Endothelial cell of umbilical vein (primary cell): ENCODE measurements at regions not wholly inside any gene's neighbourhood (a gene's known extent, or its start where the extent isn't known, plus 50 kb on each side); places are given as distances from the start of the nearest gene placed in this dataset.

Experiments used
- BruUV-seq: library from RNA; stranded (reverse); fragments of 400-500 nt; replicated peaks from 2 replicates; lab custom pipeline; 2021; lab: Mats Ljungman, UMichigan
- CTCF ChIA-PET: fragments of 300-600, 350-600 bp; sonication (Branson Sonifier 250); formaldehyde crosslinking; loops from one replicate; lab custom pipeline; 2021; ENCODE audit warnings: antibody characterized with exemption, inconsistent platforms; lab: Charles Lee
- POLR2A ChIA-PET: fragments of 300-600, 350-600 bp; sonication (Branson Sonifier 250); formaldehyde crosslinking; loops from one replicate; lab custom pipeline; 2021; ENCODE audit warnings: antibody characterized with exemption, inconsistent platforms; lab: Charles Lee
- DNase-seq: peaks from one replicate; pipeline ENCODE4 v3.0.0-alpha.2; 2011; ENCODE audit warnings: low read depth, low spot score
- FAIRE-seq: peaks from 2 replicates; lab custom pipeline; 2011; peaks lifted over from hg19 to GRCh38; lab: Jason Lieb, UNC
- H2AFZ ChIP-seq: 2 replicates; pipeline ENCODE4 v1.6.0; 2012; ENCODE audit warnings: low read depth, low read length, control low read depth, inconsistent platforms
- H3K27ac ChIP-seq: 2 replicates; pipeline ENCODE4 v1.5.1; 2011; ENCODE audit warnings: low read depth, mild to moderate bottlenecking, control low read depth, low read length, moderate library complexity; ENCODE audit not compliant: insufficient read depth
- H3K27me3 ChIP-seq, 2 experiments: 2 replicates each; pipeline versions ENCODE4 v1.6.0 to v1.6.1; 2011; ENCODE audit warnings: low read length in 2 of 2, mixed read lengths in 1 of 2; ENCODE audit not compliant: control insufficient read depth in 2 of 2, insufficient read depth in 2 of 2
- H3K36me3 ChIP-seq, 2 experiments: 2 replicates in 1 of 2; 3 replicates in 1 of 2; pipeline ENCODE4 v1.5.1; 2011; ENCODE audit warnings: low read length in 2 of 2, mild to moderate bottlenecking in 1 of 2, moderate library complexity in 1 of 2; ENCODE audit not compliant: control insufficient read depth in 2 of 2, insufficient read depth in 2 of 2; ENCODE audit errors: extremely low read depth in 1 of 2
- H3K4me1 ChIP-seq: 3 replicates; pipeline ENCODE4 v1.5.1; 2011; ENCODE audit warnings: mild to moderate bottlenecking, low read length; ENCODE audit not compliant: control insufficient read depth, insufficient read depth; ENCODE audit errors: extremely low read depth
- H3K4me2 ChIP-seq: 2 replicates; pipeline ENCODE4 v1.6.1; 2011; ENCODE audit warnings: low read length, control low read depth, mixed read lengths; ENCODE audit not compliant: insufficient read depth
- H3K4me3 ChIP-seq, 3 experiments: fragments of 200-600 bp in 1 of 3; sonication (generic), shearing (Covaris generic) in 1 of 3; replicated peaks in 1 of 3; 2 replicates each; pipeline ENCODE4 v1.5.1; 2011 to 2016; ENCODE audit warnings: control low read depth in 3 of 3, low read length in 3 of 3, mild to moderate bottlenecking in 2 of 3, inconsistent platforms in 1 of 3, low read depth in 1 of 3, moderate library complexity in 1 of 3; ENCODE audit not compliant: insufficient read depth in 1 of 3
- H3K79me2 ChIP-seq: 2 replicates; pipeline ENCODE4 v1.6.0; 2012; ENCODE audit warnings: low read length, inconsistent platforms; ENCODE audit not compliant: control insufficient read depth, insufficient read depth
- H3K9ac ChIP-seq: replicated peaks from 2 replicates; pipeline ENCODE3; 2011; ENCODE audit warnings: low read length, control low read depth; ENCODE audit not compliant: insufficient read depth; ENCODE audit errors: extremely low read depth
- H3K9me1 ChIP-seq: replicated peaks from 3 replicates; pipeline ENCODE4 v1.6.0; 2011; ENCODE audit warnings: mild to moderate bottlenecking, low read length; ENCODE audit not compliant: control insufficient read depth, insufficient read depth; ENCODE audit errors: extremely low read depth
- H3K9me3 ChIP-seq: replicated peaks from 2 replicates; pipeline ENCODE4 v1.5.1; 2012; ENCODE audit warnings: low read length, inconsistent platforms; ENCODE audit not compliant: control insufficient read depth, insufficient read depth
- H4K20me1 ChIP-seq: replicated peaks from 2 replicates; pipeline ENCODE3; 2011; ENCODE audit warnings: mild to moderate bottlenecking, low read length; ENCODE audit not compliant: control insufficient read depth, insufficient read depth; ENCODE audit errors: extremely low read depth
- CTCF ChIP-seq, 2 donors: IDR thresholded peaks; 1 replicate in 1 of 2; 2 replicates in 1 of 2; pipeline ENCODE4 v1.5.1; 2011; ENCODE audit warnings: low read length in 2 of 2, mild to moderate bottlenecking in 2 of 2, moderate library complexity in 2 of 2, control low read depth in 1 of 2, inconsistent platforms in 1 of 2, low read depth in 1 of 2; ENCODE audit not compliant: insufficient read depth in 1 of 2; ENCODE audit errors: extremely low read depth in 1 of 2
- EZH2 ChIP-seq: IDR thresholded peaks from 2 replicates; pipeline ENCODE4 v1.6.1; 2012; ENCODE audit warnings: borderline replicate concordance, low read depth, mild to moderate bottlenecking, moderate library complexity, low read length, inconsistent platforms; ENCODE audit not compliant: severe bottlenecking
- FOS ChIP-seq: IDR thresholded peaks from 2 replicates; pipeline ENCODE4 v1.6.1; 2011; ENCODE audit warnings: mild to moderate bottlenecking, low read length, moderate library complexity, borderline replicate concordance; ENCODE audit not compliant: insufficient read depth
- GATA2 ChIP-seq: IDR thresholded peaks from 2 replicates; pipeline ENCODE4 v1.7.0; 2011; ENCODE audit warnings: low read depth, mild to moderate bottlenecking, moderate library complexity, mixed read lengths, low read length; ENCODE audit not compliant: insufficient read length, insufficient read depth
- JUN ChIP-seq: IDR thresholded peaks from 2 replicates; pipeline ENCODE4 v1.6.1; 2011; ENCODE audit warnings: borderline replicate concordance, low read depth; ENCODE audit not compliant: insufficient read length, insufficient read depth
- MAX ChIP-seq: IDR thresholded peaks from 2 replicates; pipeline ENCODE4 v1.6.1; 2011; ENCODE audit not compliant: insufficient read depth, insufficient read length
- MYC ChIP-seq: IDR thresholded peaks from one replicate; pipeline ENCODE4 v1.6.1; 2011; ENCODE audit warnings: mild to moderate bottlenecking, low read depth, low read length
- POLR2A ChIP-seq: IDR thresholded peaks from 2 replicates; pipeline ENCODE4 v1.6.1; 2012; ENCODE audit warnings: low read depth, mild to moderate bottlenecking, control low read depth, low read length
- POLR2AphosphoS5 ChIP-seq: IDR thresholded peaks from 2 replicates; pipeline ENCODE4 v1.6.1; 2012; ENCODE audit warnings: low read depth, mild to moderate bottlenecking, control low read depth, low read length, moderate library complexity; ENCODE audit not compliant: insufficient read depth
- dilution Hi-C: fragments of 300-500 bp; cut with MboI; formaldehyde crosslinking; loops from one replicate; pipeline ENCODE4 v1.15.0; 2019; ENCODE audit warnings: low sequenced_read_pairs; ENCODE audit not compliant: extremely low pct_ligation_motif_present
- intact Hi-C: fragments of 100-400 bp; cut with micrococcal nuclease; formaldehyde crosslinking; loops from one replicate; pipeline ENCODE4 v1.10.0; 2022

DNA sequence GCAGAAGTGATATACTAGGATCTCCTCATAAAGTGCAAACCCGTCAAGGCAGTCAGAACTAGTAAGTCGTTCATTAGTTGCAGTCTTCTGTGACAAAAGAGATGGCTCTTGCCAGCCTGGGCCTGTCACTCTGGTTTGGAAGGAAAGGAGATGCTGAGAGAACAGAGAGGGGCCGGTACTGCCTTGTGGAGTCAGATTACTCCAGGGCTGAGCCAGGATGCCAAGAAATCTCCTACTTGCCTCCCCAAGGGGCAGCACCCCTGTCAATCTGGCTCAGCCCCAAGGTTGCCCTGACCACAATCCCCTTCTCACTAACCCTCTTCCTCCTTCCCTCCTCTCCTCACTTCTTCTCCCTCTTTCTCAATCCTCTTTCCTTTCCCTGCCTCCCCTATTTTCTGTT is 62.9 kb upstream of the ASPRV1 start:
- DNase-seq (no peak), FAIRE-seq (no peak)
- Histone ChIP-seq H3K4me2 (no peak overlapping the region), H4K20me1 (no peaks in the 10 kb centered on the region), H3K9ac (no peak overlapping the region), H3K9me3 (no peaks in the 10 kb centered on the region), H2AFZ (no peak overlapping the region), H3K27me3 (no peaks in the 10 kb centered on the region), H3K36me3 (no peaks in the 10 kb centered on the region), H3K9me1 (no peaks in the 10 kb centered on the region), H3K4me3 (no peak overlapping the region), H3K79me2 (no peaks in the 10 kb centered on the region), H3K27ac (no peak overlapping the region), H3K4me1 (no peaks in the 10 kb centered on the region)
- CTCF ChIA-PET, result no interaction called here
- no peak for TF ChIP-seq MYC
- no peak for TF ChIP-seq MAX
- TF ChIP-seq POLR2AphosphoS5, result no peak
- no peak for TF ChIP-seq JUN
- no peak for TF ChIP-seq GATA2
- no peak for TF ChIP-seq CTCF (IDR thresholded peaks at IDR 0.05; ENCODE audit: extremely low read depth in 1 of 2, insufficient read depth in 1 of 2, low read depth in 1 of 2, low read length in 2 of 2)
- no peak for TF ChIP-seq EZH2
- TF ChIP-seq FOS, result no peak
- no peak for TF ChIP-seq POLR2A
- intact Hi-C loops, result loop anchor here (5.0 kb wide), 1 partner anchor 1078 kb away; no protein-coding TSS in a partner anchor
- POLR2A ChIA-PET, result no interaction called here
- no TSS peak for BruUV-seq
- dilution Hi-C loops, result no loop called here
